Hepatocyte (in vitro differentiated cells): ENCODE measurements at regions not wholly inside any gene's neighbourhood (a gene's known extent, or its start where the extent isn't known, plus 50 kb on each side); places are given as distances from the start of the nearest gene placed in this dataset.

Experiments used
- CTCF ChIP-seq: fragments of 200-600 bp; sonication (generic); IDR thresholded peaks from 2 replicates; pipeline ENCODE4 v1.5.1; 2016; ENCODE audit warnings: antibody characterized with exemption, mild to moderate bottlenecking; ENCODE audit not compliant: poor library complexity
- EZH2 ChIP-seq: fragments of 200-600 bp; sonication (generic); IDR thresholded peaks from 2 replicates; pipeline ENCODE4 v1.6.1; 2016; ENCODE audit warnings: antibody characterized with exemption, mild to moderate bottlenecking, borderline replicate concordance
- EZH2phosphoT487 ChIP-seq: fragments of 200-600 bp; sonication (generic); IDR thresholded peaks from one replicate; pipeline ENCODE4 v1.6.1; 2018; ENCODE audit warnings: antibody characterized with exemption, mild to moderate bottlenecking, low read depth, moderate library complexity; ENCODE audit not compliant: unreplicated experiment, severe bottlenecking

- TF ChIP-seq CTCF (no peak), EZH2 (no peak), EZH2phosphoT487 (no peak)
Observed at GRCh38 chr17:65371702-65372101, 189.7 kb downstream of the AXIN2 start.
